PC-9 (cell line): ENCODE measurements at regions not wholly inside any gene's neighbourhood (a gene's known extent, or its start where the extent isn't known, plus 50 kb on each side); places are given as distances from the start of the nearest gene placed in this dataset.

Source experiments
- BruUV-seq: library from RNA; stranded (reverse); fragments of 400-500 nt; replicated peaks from 2 replicates; lab custom pipeline; 2021; lab: Mats Ljungman, UMichigan
- CTCF ChIA-PET: fragments of 300-600 bp; sonication (Branson Sonifier 250); formaldehyde crosslinking; loops from one replicate; lab custom pipeline; 2022; ENCODE audit warnings: antibody characterized with exemption; lab: Charles Lee
- POLR2A ChIA-PET: fragments of 300-600 bp; sonication (Branson Sonifier 250); formaldehyde crosslinking; loops from one replicate; lab custom pipeline; 2022; ENCODE audit warnings: antibody characterized with exemption; ENCODE audit not compliant: unreplicated experiment; lab: Charles Lee
- DNase-seq, 2 experiments: peaks; one replicate each; pipeline versions ENCODE4 v3.0.0 to v3.0.0-alpha.2; 2015 to 2022; ENCODE audit warnings: mixed read lengths in 1 of 2
- H2AFZ ChIP-seq: fragments of 200-600 bp; sonication (generic); 2 replicates; pipeline ENCODE4 v1.8.1; 2017; ENCODE audit warnings: antibody characterized with exemption
- H3F3A ChIP-seq: fragments of 200-600 bp; sonication (generic); 2 replicates; pipeline ENCODE4 v1.8.1; 2017; ENCODE audit warnings: antibody characterized with exemption, mild to moderate bottlenecking, low read depth; ENCODE audit not compliant: insufficient read depth
- H3K27ac ChIP-seq: fragments of 200-600 bp; sonication (generic); 2 replicates; pipeline ENCODE4 v1.6.1; 2016; ENCODE audit warnings: mixed run types
- H3K27me3 ChIP-seq: fragments of 200-600 bp; sonication (generic); 2 replicates; pipeline ENCODE4 v1.6.1; 2016; ENCODE audit warnings: low read depth, mixed run types; ENCODE audit not compliant: insufficient read depth
- H3K36me3 ChIP-seq: fragments of 200-600 bp; sonication (generic); 2 replicates; pipeline ENCODE4 v1.6.1; 2016; ENCODE audit warnings: low read depth, mixed run types
- H3K4me1 ChIP-seq: fragments of 200-600 bp; sonication (generic); replicated peaks from 2 replicates; pipeline ENCODE4 v1.6.1; 2016; ENCODE audit warnings: mixed run types; ENCODE audit not compliant: insufficient read depth
- H3K4me2 ChIP-seq: fragments of 200-600 bp; sonication (generic); 2 replicates; pipeline ENCODE4 v1.6.1; 2017; ENCODE audit warnings: mixed run types
- H3K4me3 ChIP-seq: fragments of 200-600 bp; sonication (generic); 2 replicates; pipeline ENCODE4 v1.6.1; 2016; ENCODE audit warnings: mixed run types
- H3K79me2 ChIP-seq: fragments of 200-600 bp; sonication (generic); 2 replicates; pipeline ENCODE4 v1.6.1; 2017; ENCODE audit warnings: low read depth, mixed run types
- H3K9me2 ChIP-seq: fragments of 200-600 bp; sonication (generic); 2 replicates; pipeline ENCODE4 v1.8.1; 2017; ENCODE audit warnings: mild to moderate bottlenecking; ENCODE audit not compliant: insufficient read depth
- H3K9me3 ChIP-seq: fragments of 200-600 bp; sonication (generic); 2 replicates; pipeline ENCODE4 v1.8.1; 2016; ENCODE audit warnings: low read depth; ENCODE audit not compliant: insufficient read depth
- H4K20me1 ChIP-seq: fragments of 200-600 bp; sonication (generic); 2 replicates; pipeline ENCODE4 v1.8.1; 2017; ENCODE audit not compliant: insufficient read depth
- EZH2 ChIP-seq: fragments of 200-600 bp; sonication (generic); IDR thresholded peaks from 2 replicates; pipeline ENCODE4 v1.8.0; 2017; ENCODE audit warnings: antibody characterized with exemption, low read depth
- intact Hi-C: fragments of 100-400 bp; cut with micrococcal nuclease; formaldehyde crosslinking; loops from one replicate; pipeline ENCODE4 v1.10.0; 2022; ENCODE audit not compliant: unreplicated experiment
- TF ChIP-seq, protein P1 (sequence below): fragments of 200-600 bp; sonication (generic); conservative IDR thresholded peaks from 2 replicates; pipeline ENCODE4 v1.6.1; 2017; ENCODE audit warnings: mixed run types, antibody characterized with exemption, mild to moderate bottlenecking, moderate library complexity

GRCh38 chr3:109392293-109392692 is 54.9 kb upstream of the DPPA4 start:
- DNase-seq: no peak
- intact Hi-C loops: no loop called here
- H3F3A ChIP-seq: no peaks in the 10 kb centered on the region
- no peaks in the 10 kb centered on the region; the same call in 1 of the 2 replicates for H3K9me2 ChIP-seq
- no peaks in the 10 kb centered on the region for H3K36me3 ChIP-seq
- no peak overlapping the region for H2AFZ ChIP-seq
- H3K4me1 ChIP-seq: no peaks in the 10 kb centered on the region
- ChIA-PET CTCF (no interaction called here), POLR2A (no interaction called here)
- H4K20me1 ChIP-seq: no peaks in the 10 kb centered on the region
- no peak overlapping the region for H3K4me2 ChIP-seq
- no peaks in the 10 kb centered on the region for H3K9me3 ChIP-seq
- no TSS peak for BruUV-seq
- H3K79me2 ChIP-seq: no peaks in the 10 kb centered on the region
- no peaks in the 10 kb centered on the region for H3K27me3 ChIP-seq
- no peak for TF ChIP-seq EZH2
- TF ChIP-seq, protein P1, sequence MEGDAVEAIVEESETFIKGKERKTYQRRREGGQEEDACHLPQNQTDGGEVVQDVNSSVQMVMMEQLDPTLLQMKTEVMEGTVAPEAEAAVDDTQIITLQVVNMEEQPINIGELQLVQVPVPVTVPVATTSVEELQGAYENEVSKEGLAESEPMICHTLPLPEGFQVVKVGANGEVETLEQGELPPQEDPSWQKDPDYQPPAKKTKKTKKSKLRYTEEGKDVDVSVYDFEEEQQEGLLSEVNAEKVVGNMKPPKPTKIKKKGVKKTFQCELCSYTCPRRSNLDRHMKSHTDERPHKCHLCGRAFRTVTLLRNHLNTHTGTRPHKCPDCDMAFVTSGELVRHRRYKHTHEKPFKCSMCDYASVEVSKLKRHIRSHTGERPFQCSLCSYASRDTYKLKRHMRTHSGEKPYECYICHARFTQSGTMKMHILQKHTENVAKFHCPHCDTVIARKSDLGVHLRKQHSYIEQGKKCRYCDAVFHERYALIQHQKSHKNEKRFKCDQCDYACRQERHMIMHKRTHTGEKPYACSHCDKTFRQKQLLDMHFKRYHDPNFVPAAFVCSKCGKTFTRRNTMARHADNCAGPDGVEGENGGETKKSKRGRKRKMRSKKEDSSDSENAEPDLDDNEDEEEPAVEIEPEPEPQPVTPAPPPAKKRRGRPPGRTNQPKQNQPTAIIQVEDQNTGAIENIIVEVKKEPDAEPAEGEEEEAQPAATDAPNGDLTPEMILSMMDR: no peak
- no peak overlapping the region for H3K4me3 ChIP-seq
- H3K27ac ChIP-seq: no peak overlapping the region

- TF ChIP-seq, protein P1: no peak
- no peak for TF ChIP-seq EZH2
- no peaks in the 10 kb centered on the region; the same call in 1 of the 2 replicates for H3K27me3 ChIP-seq
- H3K4me1 ChIP-seq: no peaks in the 10 kb centered on the region
- ChIA-PET CTCF (no interaction called here), POLR2A (no interaction called here)
- no peak overlapping the region for H3K27ac ChIP-seq
- H3K4me2 ChIP-seq: no peak overlapping the region
- no peak for DNase-seq
- intact Hi-C loops: no loop called here
- H2AFZ ChIP-seq: no peak overlapping the region
- no peaks in the 10 kb centered on the region for H3K9me3 ChIP-seq
- H3K4me3 ChIP-seq: no peak overlapping the region
- H4K20me1 ChIP-seq: no peaks in the 10 kb centered on the region
- no peaks in the 10 kb centered on the region for H3F3A ChIP-seq
- H3K79me2 ChIP-seq: no peaks in the 10 kb centered on the region
- H3K9me2 ChIP-seq: no peaks in the 10 kb centered on the region; the same call in 1 of the 2 replicates
- H3K36me3 ChIP-seq: no peaks in the 10 kb centered on the region
- no TSS peak for BruUV-seq
These were observed 50.3 kb upstream of the DPPA4 start for GRCh38 chr3:109387621-109388020.

DNA sequence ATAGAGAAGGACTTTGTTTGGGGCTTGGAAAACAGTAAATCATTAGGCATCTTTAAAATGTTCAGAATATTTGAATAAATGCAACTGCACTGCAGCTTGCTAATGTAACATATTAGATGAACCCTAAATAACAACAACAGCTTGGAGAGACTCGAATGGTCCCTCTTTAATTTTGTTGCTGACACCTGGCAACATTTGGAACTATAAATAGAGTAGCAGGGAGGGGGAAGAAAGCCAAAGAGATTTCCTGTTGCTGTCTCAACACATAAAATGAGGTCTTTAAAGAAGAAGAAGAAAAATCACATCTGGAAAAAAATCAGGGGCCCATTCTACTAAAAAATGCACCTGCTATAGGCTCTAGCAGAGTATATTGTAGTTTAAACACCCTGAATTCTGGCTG is 49.9 kb upstream of the DPPA4 start:
- CTCF ChIA-PET: interaction anchor here (0.5 kb wide), 1 partner anchor 347 kb away, joined by 6 read pairs; no protein-coding TSS in a partner anchor
- Histone ChIP-seq H3K79me2 (no peaks in the 10 kb centered on the region), H3K4me1 (no peaks in the 10 kb centered on the region), H3K4me3 (no peak overlapping the region), H3F3A (no peaks in the 10 kb centered on the region), H4K20me1 (no peaks in the 10 kb centered on the region), H3K4me2 (no peak overlapping the region), H3K27me3 (no peaks in the 10 kb centered on the region; the same call in 1 of the 2 replicates), H3K36me3 (no peaks in the 10 kb centered on the region), H2AFZ (no peak overlapping the region), H3K9me2 (no peaks in the 10 kb centered on the region; the same call in 1 of the 2 replicates), H3K27ac (no peak overlapping the region), H3K9me3 (no peaks in the 10 kb centered on the region)
- intact Hi-C loops: no loop called here
- POLR2A ChIA-PET: no interaction called here
- DNase-seq: no peak
- BruUV-seq: no TSS peak
- no peak for TF ChIP-seq EZH2
- TF ChIP-seq, protein P1: no peak
